Activated CD4-positive, CD25-positive, alpha-beta regulatory T cell treated with anti-CD3 and anti-CD28 coated beads, Interleukin-2, amount 50 U/mL, for 16 hours (primary cell): ENCODE measurements at regions not wholly inside any gene's neighbourhood (a gene's known extent, or its start where the extent isn't known, plus 50 kb on each side); places are given as distances from the start of the nearest gene placed in this dataset.
"Not testable (repeated sequence)": the region's sequence is repeated elsewhere in the genome, so short reads cannot be mapped to it uniquely, and the experiment has no call there.

Experiments
- DNase-seq: peaks from one replicate; pipeline ENCODE4 v3.0.0-alpha.2; 2020; ENCODE audit warnings: low read depth, low spot score

- DNase-seq, result not testable (repeated sequence)
Measured at GRCh38 chr9:91021656-91022055, 220.0 kb downstream of the SYK start.

DNA sequence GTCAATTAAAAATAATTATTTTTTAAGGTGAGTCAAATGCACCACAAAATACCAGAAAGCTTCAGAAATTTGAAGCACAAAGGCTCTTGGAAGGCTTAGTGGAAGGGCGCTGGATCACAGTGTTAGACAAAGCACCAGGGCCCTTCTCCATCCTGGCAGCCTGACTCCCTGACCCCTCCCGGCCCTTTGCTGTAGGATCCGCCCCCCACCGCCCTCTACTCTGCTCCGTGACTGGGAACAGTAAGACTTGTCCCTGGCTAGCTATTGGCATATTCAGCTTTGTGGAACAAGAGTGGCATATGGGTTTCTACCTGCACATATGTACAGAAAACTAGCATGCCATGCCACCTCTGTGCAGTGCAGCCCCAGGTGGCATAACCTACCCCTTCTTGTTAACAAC, 222.1 kb downstream of the SYK start:
- no peak for DNase-seq

GRCh38 chr9:91024841-91025240, 223.2 kb downstream of the SYK start:
- DNase-seq, result no peak

- no peak for DNase-seq
Measured at GRCh38 chr9:91025856-91026255, 224.2 kb downstream of the SYK start.

- no peak for DNase-seq
Measured at GRCh38 chr9:91026266-91026665, 224.6 kb downstream of the SYK start.

GRCh38 chr9:91027005-91027404, 225.4 kb downstream of the SYK start:
- DNase-seq, result no peak

DNA sequence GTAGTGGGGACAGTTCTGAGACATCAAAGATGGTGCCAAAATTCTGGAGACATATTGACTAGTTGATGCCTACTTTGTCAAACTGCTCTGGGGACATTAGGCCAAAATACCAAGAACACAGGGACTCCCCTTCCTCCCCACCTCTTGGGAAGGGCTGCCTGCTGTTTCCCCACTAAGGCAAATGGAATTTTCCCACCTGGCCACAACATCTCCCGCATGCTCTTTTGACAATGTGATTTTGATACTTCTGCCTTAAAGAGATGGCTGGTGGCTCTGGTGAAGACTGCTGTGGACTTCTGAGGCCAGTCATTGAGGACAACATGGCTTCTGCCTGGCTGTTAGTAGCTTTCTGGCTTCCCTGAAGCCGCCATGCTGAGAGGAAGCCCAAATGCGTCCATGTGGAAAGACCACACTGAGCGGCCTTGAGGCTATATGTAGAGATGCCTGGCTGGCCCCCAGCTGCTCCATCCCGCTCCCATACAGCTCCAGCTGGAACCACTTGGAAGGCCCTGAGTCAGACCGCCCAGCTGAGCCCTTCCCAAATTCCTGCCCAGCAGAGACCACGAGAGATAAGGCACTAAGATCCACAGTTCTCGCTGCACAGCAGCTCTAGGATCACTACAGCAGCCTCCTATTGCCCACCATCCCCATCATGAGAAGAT, 226.7 kb downstream of the SYK start:
- no peak for DNase-seq

DNA sequence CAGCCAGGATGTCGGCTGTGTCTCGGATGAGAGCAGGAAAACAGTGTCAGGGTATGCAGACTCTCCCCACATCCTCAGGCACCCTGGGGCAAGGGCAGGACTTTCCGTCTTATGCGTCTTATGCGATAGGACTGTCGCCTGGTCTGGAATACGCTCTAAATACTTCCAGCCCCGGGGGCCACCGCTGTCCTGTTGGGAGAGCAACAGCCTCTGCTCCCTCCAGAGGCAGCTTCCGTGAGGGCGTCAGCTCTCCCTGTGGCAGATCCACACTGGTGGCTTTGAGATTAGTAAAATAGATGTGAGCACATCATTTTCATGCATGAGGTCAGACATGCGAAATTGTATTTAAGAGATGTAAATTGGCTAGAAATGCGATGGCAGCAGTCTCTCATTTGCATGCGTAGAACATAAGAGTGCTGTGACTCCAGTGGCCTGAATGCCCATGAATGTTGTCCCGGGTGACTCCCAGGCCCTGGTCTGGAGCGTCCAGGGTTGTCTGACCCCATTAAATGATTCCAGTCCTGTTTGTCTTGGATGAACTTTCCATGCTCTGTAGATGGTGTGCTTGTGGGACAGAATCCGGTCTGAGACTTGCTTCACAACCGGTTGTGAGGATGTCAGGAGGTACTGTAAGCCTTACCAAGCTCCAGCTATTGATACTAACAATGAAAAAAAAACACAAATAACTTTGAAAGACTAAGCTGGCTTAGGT, 228.2 kb downstream of the SYK start:
- no peak for DNase-seq

DNA sequence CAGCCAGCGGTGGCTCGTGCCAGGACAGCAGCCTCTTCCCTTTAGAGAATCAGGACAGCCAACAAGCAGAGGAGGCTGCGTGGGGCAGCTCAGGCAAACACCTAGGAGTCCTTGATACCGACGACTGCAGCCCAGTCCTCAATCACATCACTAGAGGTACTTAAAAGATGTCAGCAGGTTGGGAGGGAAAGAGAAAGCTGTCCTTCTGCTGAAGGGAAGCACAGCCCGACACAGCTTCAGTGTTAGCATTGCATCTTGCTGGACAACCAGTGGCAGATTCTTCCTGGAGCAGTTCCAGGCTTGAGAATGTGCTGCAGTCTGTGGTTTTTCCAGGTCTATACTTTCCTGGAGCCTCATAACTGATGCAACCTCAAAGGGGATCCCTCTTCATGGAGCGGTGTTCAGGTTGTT, 230.5 kb downstream of the SYK start:
- DNase-seq, result no peak

DNA sequence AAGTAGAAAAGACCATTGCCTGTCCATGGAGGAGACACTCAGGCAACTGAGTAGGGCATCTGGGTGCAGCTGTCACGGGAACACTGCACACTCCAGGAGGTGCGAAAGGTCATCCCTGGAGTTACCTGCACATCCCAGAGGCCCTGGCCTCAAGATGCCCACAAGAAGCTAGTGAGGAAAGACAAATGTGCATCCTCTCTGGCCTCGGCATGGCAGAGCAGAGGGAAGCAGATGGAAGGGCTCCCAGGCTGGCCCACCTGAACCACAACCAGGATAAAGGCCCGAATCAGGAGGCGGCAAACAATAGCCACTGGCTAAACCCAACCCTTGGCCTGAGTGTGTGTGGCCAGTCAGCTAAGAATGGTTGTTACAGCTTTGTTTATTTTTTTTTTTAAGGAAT, 231.7 kb downstream of the SYK start:
- DNase-seq, result no peak

- DNase-seq, result peak; percentile 24
Measured at GRCh38 chr9:91033797-91034196, 232.2 kb downstream of the SYK start.

- DNase-seq, result no peak
Measured at GRCh38 chr9:91034521-91034920, 232.9 kb downstream of the SYK start.

- DNase-seq, result no peak
Measured at GRCh38 chr9:91034976-91035824, 233.6 kb downstream of the SYK start.

DNA sequence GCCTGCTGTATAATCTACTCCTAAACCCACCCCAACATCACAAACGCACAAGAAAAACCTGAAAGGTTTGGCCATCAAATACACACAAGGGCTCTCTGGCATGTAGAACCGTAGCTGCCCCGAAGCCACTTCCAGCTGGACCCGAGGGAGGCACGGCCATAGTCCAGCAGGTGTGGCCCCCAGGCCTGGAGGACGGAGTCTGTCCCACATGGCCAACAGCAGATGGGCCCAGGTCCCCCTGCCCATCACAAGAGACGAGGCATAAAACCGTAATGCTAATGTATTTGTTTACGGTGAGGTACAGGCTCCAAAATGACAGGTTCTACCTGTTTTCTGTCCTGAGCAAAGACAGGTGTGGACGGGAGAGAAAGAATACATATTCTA, 234.2 kb downstream of the SYK start:
- DNase-seq, result no peak

DNA sequence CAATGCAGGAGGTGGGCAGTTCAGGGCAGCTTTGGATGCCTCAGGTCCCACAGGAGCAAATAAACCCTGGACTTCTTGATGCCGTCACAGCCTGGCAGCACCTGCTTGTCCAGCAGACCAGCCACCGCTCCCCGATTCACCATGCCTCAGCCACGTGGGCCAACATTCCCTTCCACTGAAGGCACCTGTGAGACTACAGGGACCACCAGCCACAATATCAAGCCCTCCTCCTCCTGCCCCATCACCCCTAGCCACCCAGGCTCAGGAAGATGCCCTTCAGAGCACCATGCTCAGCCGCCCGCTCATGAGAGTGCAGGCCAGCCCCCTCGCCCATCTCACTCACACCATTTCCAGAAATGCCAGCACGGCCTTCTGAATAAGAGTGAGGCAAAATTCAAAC, 234.7 kb downstream of the SYK start:
- DNase-seq, result no peak

- DNase-seq, result peak; percentile 6
Measured at GRCh38 chr9:91036826-91037510, 235.3 kb downstream of the SYK start.

DNA sequence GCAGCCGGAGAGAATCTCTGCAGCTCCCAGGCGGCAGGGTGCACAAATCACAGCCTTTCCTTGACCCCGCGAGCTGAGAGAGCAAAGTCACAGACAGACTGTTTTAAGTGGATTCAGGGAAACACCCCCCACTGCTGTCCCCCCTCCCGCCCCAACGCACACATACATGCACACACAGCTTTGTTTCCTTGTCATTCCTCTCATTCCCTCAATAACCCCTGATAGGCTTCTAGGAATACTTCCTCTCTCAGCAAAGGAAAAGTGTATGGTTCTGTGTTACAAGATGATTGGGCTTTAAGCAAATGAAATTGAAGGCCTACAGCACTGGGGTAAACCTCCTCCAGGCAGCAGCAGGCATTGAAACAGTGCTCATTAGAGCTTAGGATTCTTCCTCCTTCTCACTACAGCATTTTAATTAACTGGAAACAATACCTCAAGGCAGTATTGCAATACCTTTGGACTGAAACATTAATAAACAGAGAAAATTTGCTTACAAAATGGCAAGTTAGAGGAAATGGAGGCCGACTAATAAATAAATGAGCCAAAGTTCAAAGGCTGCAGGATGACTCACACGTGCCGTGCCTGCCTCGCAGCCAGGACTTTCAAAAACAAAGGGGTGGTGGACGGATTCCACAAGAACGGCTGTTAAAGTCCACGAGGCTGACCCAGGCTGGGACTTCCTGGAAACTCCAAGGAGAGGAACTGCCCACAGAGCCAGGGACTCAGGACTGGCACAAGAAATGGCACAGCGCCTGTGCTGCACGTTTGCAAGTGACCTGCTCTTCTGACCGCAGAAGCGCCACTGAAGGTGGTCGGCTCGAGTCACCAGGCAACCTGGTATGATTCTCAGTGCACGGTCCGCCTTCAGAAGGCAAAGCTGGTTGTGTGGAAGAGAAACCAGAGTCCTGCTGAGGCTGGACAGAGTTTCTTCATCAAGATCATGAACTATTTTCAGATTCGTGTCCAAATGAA, 236.2 kb downstream of the SYK start:
- no peak for DNase-seq

- no peak for DNase-seq
Measured at GRCh38 chr9:91038483-91039124, 237.0 kb downstream of the SYK start.

DNA sequence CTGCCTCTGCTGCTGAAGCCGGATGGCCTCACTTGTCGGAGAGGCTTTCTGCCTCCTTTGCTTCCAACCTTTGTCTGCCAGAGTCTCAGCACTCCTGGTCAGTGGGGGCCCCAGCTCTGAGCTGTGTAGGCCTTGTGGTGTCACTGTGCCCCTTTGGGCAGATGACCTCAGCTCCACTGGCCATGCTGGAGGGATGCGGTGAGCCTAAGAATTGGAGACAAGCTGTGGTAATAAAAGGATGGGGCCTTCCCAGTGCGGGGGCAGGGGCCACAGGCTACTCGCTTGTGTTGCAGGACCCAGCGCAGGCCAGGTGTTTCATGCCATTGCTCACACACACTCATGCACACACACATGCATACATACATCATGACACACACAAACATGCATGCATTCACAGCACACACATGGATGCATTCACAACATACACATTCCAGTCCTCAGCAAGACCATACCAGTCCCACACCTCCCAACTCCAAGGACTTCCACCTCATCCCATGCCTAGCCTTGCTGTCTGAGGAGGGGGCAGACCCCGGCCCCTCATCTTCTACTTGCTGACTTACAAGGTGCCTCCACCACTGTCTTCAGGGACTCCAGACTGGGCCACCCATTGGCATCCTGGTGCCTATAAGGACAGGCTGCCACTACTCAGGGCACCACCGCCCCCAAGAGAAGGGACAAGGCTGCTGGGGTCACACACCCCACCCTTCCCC, 237.7 kb downstream of the SYK start:
- DNase-seq, result no peak

DNA sequence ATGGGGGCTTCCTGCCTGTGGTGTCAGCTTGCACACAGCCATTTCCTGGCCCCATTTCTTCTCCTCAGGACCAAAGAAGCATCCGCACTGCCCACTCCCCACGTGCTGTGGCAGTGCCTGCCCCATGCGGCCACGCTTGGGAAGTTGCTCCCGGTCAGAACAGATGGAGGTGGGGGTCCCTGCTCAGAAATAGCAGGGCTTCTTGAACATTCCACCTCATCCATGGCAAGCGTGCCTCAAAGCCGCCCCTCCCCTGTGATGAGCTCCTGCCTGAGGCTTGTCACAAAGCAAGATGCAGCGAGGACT, 238.2 kb downstream of the SYK start:
- no peak for DNase-seq
